Neuron (in vitro differentiated cells): ENCODE measurements at regions not wholly inside any gene's neighbourhood (a gene's known extent, or its start where the extent isn't known, plus 50 kb on each side); places are given as distances from the start of the nearest gene placed in this dataset.

Experiments used
- H2AFZ ChIP-seq: one replicate; pipeline ENCODE4 v1.6.1; 2013; ENCODE audit warnings: low read depth, mild to moderate bottlenecking, inconsistent platforms, low read length, moderate library complexity
- H3K27me3 ChIP-seq: one replicate; pipeline ENCODE4 v1.6.1; 2013; ENCODE audit warnings: low read length; ENCODE audit not compliant: insufficient read depth
- H3K36me3 ChIP-seq: one replicate; pipeline ENCODE4 v1.6.1; 2013; ENCODE audit warnings: low read length; ENCODE audit not compliant: insufficient read depth
- H3K4me1 ChIP-seq: one replicate; pipeline ENCODE4 v1.6.1; 2013; ENCODE audit warnings: low read length; ENCODE audit not compliant: insufficient read depth
- H3K4me3 ChIP-seq: 2 replicates; pipeline ENCODE4 v1.5.1; 2013; ENCODE audit warnings: mild to moderate bottlenecking, low read length, moderate library complexity
- H3K9me3 ChIP-seq: one replicate; pipeline ENCODE4 v1.6.1; 2013; ENCODE audit warnings: low read length

DNA sequence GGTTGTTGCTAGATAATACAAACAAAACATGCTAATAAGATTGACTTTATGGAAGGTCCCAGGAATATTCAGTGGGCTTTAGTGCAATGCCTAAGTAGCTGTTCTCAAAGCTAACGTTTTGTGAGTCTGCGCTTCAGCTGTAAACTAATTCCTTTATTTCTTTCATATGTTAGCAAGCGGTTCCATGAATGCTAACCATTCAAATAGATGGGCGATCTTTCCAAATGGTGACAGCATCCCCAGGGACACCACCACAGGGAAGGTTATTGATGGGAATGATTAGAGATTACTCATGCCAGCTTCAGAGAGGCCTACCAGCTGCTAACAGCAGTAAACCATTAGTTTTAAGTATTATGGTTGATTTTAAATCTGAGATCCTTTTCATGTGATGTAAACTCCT lies 405.7 kb upstream of the MCTP2 start:
- Histone ChIP-seq H2AFZ (no peak overlapping the region), H3K9me3 (no peaks in the 10 kb centered on the region), H3K4me3 (no peak overlapping the region)

DNA sequence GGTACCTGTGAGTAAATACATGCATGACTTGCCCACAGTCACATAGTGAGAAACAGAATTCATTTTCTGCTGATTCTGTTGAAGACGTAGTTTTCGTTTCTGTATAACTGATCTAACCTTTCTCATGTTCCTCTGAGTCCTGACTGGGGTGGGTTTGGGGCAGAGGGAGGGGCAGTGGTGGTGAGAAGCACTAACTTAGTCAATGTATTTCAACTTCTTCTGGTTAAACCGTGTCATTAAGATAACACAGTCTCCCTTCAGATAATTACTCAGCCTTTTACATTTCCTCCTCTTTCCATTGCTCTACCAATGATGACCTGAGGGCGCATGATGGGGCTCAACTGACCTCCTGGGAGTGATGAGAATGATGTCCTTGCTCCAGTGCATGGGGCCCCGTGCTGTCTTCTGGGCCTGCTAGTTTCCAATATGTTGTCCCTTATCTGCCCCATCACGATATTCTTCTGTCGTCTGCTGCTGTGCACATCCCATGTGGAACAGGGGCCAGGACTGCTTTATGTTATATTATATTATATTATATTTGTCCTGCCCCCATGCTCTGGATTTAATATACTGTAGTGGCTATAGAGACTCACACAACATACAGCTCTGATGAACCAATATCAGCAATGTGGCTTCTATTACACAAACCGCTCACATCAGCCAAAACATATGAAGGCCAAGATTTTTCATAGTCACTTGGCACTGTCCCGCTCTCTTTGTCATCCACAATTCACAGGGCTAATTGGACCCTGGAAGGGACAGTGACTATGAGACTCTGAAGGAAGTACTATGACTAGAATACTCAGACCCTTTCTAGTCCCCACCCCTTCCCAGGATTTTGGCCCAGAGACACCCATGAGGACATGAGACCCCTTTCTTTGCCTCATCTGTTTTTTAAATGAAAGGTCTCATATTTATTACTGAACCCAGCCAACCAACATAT lies 407.1 kb upstream of the MCTP2 start:
- Histone ChIP-seq H3K9me3 (no peaks in the 10 kb centered on the region), H3K4me1 (no peaks in the 10 kb centered on the region), H2AFZ (no peak overlapping the region), H3K36me3 (no peaks in the 10 kb centered on the region), H3K27me3 (no peaks in the 10 kb centered on the region), H3K4me3 (no peak overlapping the region)

More for the DNA sequence above, 405.7 kb upstream of the MCTP2 start:
- H3K36me3 ChIP-seq, result no peaks in the 10 kb centered on the region
- peaks cover 9% of the 10 kb centered on the region for H3K4me1 ChIP-seq
- H3K27me3 ChIP-seq, result no peaks in the 10 kb centered on the region

DNA sequence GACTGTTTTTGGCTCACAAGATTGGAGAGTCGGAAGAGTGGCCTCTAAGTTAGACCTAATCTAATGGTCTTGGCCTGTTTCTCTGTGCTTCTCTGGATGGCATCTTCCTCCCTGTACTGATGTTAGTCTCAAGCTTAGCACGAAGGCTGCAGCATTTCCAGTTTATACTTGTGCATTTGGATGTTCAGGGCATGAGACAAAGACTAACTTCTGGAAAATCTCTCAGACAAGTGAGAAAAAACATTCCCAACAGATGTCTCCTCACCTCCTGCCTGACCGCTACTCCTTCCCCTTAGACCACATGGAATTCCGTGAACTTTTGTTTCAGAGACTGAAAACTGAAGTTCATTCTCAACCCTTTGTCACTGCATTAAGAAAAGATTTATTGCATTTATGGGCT lies 410.8 kb upstream of the MCTP2 start:
- no peaks in the 10 kb centered on the region for H3K9me3 ChIP-seq

DNA sequence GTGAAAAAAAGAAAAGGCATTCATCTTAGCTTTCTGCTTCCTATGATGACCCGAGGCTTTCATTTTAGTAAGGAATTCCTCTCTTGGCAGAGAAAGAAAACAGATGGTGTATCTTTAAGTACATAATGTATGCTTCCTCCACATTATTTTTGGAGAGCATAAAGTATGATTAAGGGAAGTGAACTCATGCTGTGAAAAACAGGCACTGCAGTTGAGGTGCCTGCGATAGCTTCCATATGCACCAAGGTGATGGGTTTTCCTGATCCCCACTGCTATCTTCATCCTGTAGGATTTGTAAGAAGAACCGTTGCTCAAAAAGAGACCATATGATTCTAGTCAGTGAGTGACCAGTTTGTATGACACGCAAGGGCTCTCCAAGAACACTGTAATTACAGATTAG lies 411.5 kb upstream of the MCTP2 start:
- Histone ChIP-seq H3K36me3 (no peaks in the 10 kb centered on the region), H3K27me3 (no peaks in the 10 kb centered on the region), H2AFZ (no peak overlapping the region), H3K4me1 (no peaks in the 10 kb centered on the region), H3K9me3 (peaks cover 2% of the 10 kb centered on the region), H3K4me3 (no peak overlapping the region)

More for the DNA sequence above, 410.8 kb upstream of the MCTP2 start:
- Histone ChIP-seq H3K4me1 (no peaks in the 10 kb centered on the region), H3K4me3 (no peak overlapping the region), H2AFZ (no peak overlapping the region), H3K27me3 (no peaks in the 10 kb centered on the region), H3K36me3 (no peaks in the 10 kb centered on the region)

DNA sequence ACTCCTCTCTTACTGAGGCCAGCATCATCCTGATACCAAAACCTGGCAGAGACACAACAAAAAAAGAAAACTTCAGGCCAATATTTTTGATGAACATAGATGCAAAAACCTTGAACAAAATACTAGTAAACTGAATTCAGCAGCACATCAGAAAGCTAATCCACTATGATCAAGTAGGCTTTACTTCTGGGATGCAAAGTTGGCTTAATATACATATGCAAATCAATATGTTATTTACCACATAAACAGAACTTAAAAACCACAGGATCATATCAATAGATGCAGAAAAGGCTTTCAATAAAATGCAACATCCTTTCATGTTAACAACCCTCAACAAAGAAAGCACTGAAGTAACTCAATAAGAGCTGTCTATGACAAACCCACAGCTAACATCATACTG lies 414.5 kb upstream of the MCTP2 start:
- H3K36me3 ChIP-seq, result no peaks in the 10 kb centered on the region
- H3K4me1 ChIP-seq, result no peaks in the 10 kb centered on the region
- H3K9me3 ChIP-seq, result peaks cover 2% of the 10 kb centered on the region
- no peak overlapping the region for H3K4me3 ChIP-seq
- H2AFZ ChIP-seq, result no peak overlapping the region
- no peaks in the 10 kb centered on the region for H3K27me3 ChIP-seq

DNA sequence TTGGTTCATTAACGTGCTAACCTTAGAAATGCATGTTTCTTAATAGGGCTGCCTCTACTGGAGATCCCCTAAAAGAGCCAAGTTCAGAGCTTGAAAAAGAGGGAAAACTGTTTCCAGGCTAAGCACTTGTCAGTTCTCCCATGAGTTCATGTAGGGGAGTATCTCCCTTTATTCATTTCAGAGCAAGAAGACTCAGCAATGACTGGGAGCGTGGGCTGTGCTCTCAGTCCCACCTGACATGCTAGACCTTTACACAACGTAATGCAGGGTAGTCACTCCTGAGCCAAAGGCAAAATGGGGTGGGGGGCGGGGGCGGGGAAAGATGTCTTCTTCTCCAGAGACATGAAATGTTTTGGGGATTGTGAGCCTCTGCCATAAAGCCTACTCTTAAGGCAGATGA lies 420.1 kb upstream of the MCTP2 start:
- Histone ChIP-seq H3K36me3 (no peaks in the 10 kb centered on the region), H3K9me3 (peaks cover 2% of the 10 kb centered on the region), H3K4me1 (no peaks in the 10 kb centered on the region), H2AFZ (no peak overlapping the region), H3K27me3 (no peaks in the 10 kb centered on the region), H3K4me3 (no peak overlapping the region)

DNA sequence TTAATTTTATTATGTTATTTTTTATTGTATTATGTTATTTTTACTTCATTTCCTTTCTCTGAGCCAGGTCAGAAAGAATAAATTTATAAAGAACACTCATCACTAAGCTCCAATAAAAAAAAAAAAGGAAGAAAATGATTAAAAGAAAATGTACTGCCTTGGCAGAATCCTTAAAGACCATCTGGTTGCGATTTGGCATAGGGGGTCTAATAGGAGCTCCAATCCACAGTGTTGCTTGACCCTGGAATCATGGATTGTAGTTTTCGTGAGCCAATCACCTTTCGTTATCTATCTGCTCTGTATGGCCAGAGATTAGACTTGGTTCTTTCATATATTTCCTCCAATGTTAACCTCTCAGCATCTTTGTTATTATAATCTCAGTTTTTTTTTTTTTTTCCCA lies 421.8 kb upstream of the MCTP2 start:
- no peaks in the 10 kb centered on the region for H3K9me3 ChIP-seq
- H3K36me3 ChIP-seq, result no peaks in the 10 kb centered on the region
- H3K4me1 ChIP-seq, result no peaks in the 10 kb centered on the region
- no peak overlapping the region for H2AFZ ChIP-seq
- no peak overlapping the region for H3K4me3 ChIP-seq
- no peaks in the 10 kb centered on the region for H3K27me3 ChIP-seq

DNA sequence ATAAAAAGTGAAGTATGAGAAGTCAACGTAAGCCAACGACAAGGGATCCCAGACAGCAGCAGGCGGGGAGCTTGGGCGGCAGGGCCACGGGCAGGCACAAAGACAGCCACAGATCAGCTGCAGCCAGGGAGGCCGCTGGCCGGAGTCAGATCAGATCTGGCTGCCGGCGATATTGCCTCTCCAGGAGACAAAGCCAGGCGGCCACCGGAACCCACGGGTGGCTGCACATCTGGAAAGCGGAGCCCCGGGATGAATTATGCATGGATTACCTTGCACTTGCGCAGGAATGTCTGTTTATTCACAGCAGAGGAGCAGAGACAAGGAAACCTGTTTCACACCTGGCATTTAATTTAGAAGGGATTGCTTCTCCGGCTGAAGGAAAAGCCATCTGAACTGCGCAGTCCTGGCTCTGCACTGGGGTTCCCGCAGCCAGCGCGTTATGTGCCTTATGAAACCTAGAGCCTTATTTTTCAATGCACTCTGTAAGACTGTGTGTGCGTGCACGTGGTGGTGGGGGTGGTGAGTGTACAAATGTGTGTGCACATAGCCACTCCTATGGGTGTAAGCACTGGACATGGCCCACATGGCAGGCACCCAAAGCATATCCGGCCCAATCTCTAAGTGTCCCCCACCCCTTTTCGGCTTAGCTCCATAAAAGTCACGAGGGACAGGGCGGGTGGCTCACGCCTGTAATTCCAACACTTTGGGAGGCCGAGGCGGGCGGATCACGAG lies 427.8 kb upstream of the MCTP2 start:
- H3K4me1 ChIP-seq, result peaks cover 9% of the 10 kb centered on the region
- no peaks in the 10 kb centered on the region for H3K9me3 ChIP-seq
- H3K27me3 ChIP-seq, result no peaks in the 10 kb centered on the region
- no peak overlapping the region for H3K4me3 ChIP-seq
- H2AFZ ChIP-seq, result no peak overlapping the region
- no peaks in the 10 kb centered on the region for H3K36me3 ChIP-seq

DNA sequence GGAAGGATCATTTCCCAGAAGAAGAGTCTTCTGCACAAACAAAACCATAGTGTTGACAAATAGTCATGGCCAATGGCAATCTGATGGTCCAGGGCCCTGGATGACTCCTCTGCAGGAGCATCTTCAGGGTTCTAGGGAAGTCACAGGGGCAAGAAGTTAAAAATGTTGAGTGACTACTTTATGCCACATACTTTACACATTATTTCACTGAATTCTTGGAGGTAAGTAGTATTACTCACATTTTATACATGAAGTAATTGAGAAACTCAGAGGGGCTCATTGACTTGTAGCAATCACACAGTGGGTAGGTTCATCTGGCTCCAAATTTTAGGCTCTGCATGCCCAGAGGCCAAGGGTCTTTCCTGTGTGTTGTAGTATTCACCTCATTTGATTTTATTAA lies 430.2 kb upstream of the MCTP2 start:
- peaks cover 9% of the 10 kb centered on the region for H3K4me1 ChIP-seq
- H2AFZ ChIP-seq, result no peak overlapping the region
- no peaks in the 10 kb centered on the region for H3K36me3 ChIP-seq
- no peak overlapping the region for H3K4me3 ChIP-seq
- no peaks in the 10 kb centered on the region for H3K9me3 ChIP-seq
- H3K27me3 ChIP-seq, result no peaks in the 10 kb centered on the region

DNA sequence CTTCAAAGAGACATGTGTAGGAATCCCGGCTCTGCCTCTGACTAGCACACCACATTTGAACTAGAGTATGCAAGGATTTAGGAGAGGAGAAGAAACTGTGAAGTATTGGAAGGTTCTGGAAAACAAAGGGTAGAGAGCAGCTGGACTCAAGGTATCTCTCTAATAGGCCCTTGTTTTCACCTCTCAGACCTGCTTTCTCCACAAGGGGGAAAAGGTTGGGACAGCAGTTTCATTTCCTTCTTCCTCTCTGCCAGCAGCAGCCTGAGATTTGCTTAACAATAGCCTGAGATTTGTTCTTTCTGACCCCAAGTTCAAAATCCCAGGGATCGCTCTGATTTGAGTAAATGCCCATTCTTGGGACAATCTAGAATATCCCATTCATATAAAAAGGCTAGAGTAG lies 430.6 kb upstream of the MCTP2 start:
- no peaks in the 10 kb centered on the region for H3K27me3 ChIP-seq
- no peaks in the 10 kb centered on the region for H3K36me3 ChIP-seq
- no peak overlapping the region for H3K4me3 ChIP-seq
- no peaks in the 10 kb centered on the region for H3K9me3 ChIP-seq
- H2AFZ ChIP-seq, result no peak overlapping the region
- peaks cover 9% of the 10 kb centered on the region for H3K4me1 ChIP-seq

DNA sequence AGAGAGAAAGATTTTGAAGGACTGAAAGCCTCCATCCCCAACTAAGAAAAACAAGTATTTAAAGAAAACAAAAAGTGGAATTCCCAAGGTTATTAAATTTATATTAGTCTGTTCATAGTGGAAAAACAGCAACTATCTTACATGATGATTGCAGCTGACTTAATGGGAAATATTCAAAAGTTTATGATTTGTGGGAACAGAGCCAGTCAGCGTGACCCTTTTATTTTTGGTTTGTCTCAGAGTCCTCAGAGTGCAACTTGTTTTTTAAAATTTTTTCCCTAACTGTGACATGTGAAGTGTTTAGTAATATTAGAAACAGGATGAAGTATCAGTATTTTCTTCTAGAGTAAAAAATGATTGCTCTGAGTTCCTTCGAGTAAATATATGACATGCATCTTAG lies 441.9 kb upstream of the MCTP2 start:
- no peaks in the 10 kb centered on the region for H3K36me3 ChIP-seq
- H2AFZ ChIP-seq, result no peak overlapping the region
- H3K9me3 ChIP-seq, result peaks cover 6% of the 10 kb centered on the region
- no peaks in the 10 kb centered on the region for H3K4me1 ChIP-seq
- no peaks in the 10 kb centered on the region for H3K27me3 ChIP-seq
- no peak overlapping the region for H3K4me3 ChIP-seq

DNA sequence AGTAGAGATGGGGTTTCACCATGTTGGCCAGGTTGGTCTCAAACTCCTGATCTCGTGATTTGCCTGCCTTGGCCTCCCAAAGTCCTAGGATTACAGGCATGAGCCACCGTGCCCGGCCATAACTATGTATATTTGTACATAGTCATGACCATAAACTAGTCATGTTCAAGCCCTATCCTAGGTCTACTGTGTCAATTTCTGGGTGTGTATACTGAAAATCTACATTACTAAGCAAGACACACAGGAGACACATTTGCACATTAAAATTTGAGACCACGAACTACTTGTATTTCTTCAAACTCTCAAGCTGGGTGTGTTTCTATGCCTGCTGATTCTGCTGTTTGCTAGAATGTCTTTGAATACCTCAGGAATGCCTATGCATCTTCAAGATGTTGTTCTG lies 451.3 kb upstream of the MCTP2 start:
- Histone ChIP-seq H3K27me3 (no peaks in the 10 kb centered on the region), H2AFZ (no peak overlapping the region), H3K36me3 (no peaks in the 10 kb centered on the region), H3K9me3 (no peaks in the 10 kb centered on the region), H3K4me1 (no peaks in the 10 kb centered on the region), H3K4me3 (no peak overlapping the region)

DNA sequence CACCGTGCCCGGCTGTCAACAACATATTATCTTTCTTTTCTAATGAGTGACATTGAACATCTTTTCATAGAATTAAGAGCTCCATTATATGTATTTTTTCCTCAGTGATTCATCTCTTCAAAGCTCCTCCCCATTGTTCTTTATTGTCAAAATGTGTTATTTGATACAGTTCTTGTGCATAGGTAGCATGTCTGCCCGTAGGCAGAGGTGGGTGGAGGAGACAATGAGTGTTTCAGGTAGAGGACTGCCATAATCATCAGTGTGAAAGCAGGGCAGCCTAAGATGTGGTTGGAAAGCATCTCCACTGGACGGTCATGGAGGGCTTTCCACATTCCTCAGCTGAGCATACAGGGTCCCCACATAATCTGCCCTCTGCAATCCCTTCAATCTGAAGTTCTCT lies 452.0 kb upstream of the MCTP2 start:
- H3K9me3 ChIP-seq, result no peaks in the 10 kb centered on the region
- H3K4me1 ChIP-seq, result no peaks in the 10 kb centered on the region
- no peak overlapping the region for H3K4me3 ChIP-seq
- no peaks in the 10 kb centered on the region for H3K27me3 ChIP-seq
- no peaks in the 10 kb centered on the region for H3K36me3 ChIP-seq
- H2AFZ ChIP-seq, result no peak overlapping the region
